K562 (cell line): ENCODE measurements at regions not wholly inside any gene's neighbourhood (a gene's known extent, or its start where the extent isn't known, plus 50 kb on each side); places are given as distances from the start of the nearest gene placed in this dataset.

Source experiments
- ATAC-seq: fragments of 200-7000 bp; cut with Tn5 transposase; 3 replicates; pipeline ENCODE4 v1.9.1; 2020; ENCODE audit warnings: moderate library complexity
- BruUV-seq: library from RNA; stranded (reverse); fragments of 400-500 nt; replicated peaks from 2 replicates; lab custom pipeline; 2021; lab: Mats Ljungman, UMichigan
- CTCF ChIA-PET: fragments of 300-600 bp; formaldehyde crosslinking; extraction: SDS; loops from one replicate; lab custom pipeline; 2021; ENCODE audit warnings: low intra/inter-chr PET ratio; lab: Yijun Ruan, JAX
- POLR2A ChIA-PET: fragments of 300-600, 350-650 bp; sonication (Branson Sonifier 250); formaldehyde crosslinking; extraction: SDS; loops from one replicate; lab custom pipeline; 2021; ENCODE audit warnings: antibody characterized with exemption, inconsistent platforms; lab: Yijun Ruan, JAX
- DNase-seq, 4 experiments: peaks; one replicate each; pipeline versions ENCODE4 v3.0.0 to v3.0.0-alpha.2; 2011 to 2018; ENCODE audit warnings: low spot score in 3 of 4, mixed read lengths in 3 of 4; ENCODE audit errors: extremely low read depth in 1 of 4
- FAIRE-seq: peaks from 2 replicates; lab custom pipeline; 2011; peaks lifted over from hg19 to GRCh38; lab: Jason Lieb, UNC
- H2AFZ ChIP-seq: 2 replicates; pipeline ENCODE4 v1.6.0; 2011; ENCODE audit warnings: low read depth, low read length, control low read depth, inconsistent platforms
- H3K27ac ChIP-seq: fragments of 200-600 bp; 3 replicates; pipeline ENCODE4 v1.8.0; 2011; ENCODE audit warnings: low read depth, mild to moderate bottlenecking, control low read depth, inconsistent platforms, low read length, moderate library complexity, mixed read lengths; ENCODE audit errors: extremely low read depth
- H3K27me3 ChIP-seq, 2 experiments: fragments of 300-600 bp in 1 of 2; 2 replicates in 1 of 2; 3 replicates in 1 of 2; pipeline versions ENCODE4 v1.6.0 to v1.8.0; 2011; ENCODE audit warnings: inconsistent platforms in 2 of 2, low read length in 2 of 2, mild to moderate bottlenecking in 1 of 2, mixed read lengths in 1 of 2, moderate library complexity in 1 of 2; ENCODE audit not compliant: control insufficient read depth in 2 of 2, insufficient read depth in 2 of 2
- H3K36me3 ChIP-seq: fragments of 300-600 bp; 3 replicates; pipeline ENCODE4 v1.8.0; 2011; ENCODE audit warnings: mild to moderate bottlenecking, low read length, inconsistent platforms; ENCODE audit not compliant: control insufficient read depth, insufficient read depth
- H3K4me1 ChIP-seq, 2 experiments: fragments of 200-600 bp in 1 of 2; replicated peaks in 1 of 2; 2 replicates in 1 of 2; 3 replicates in 1 of 2; pipeline versions ENCODE4 v1.5.1 to v1.8.0; 2011; ENCODE audit warnings: inconsistent platforms in 2 of 2, low read length in 2 of 2, mild to moderate bottlenecking in 1 of 2, mixed read lengths in 1 of 2, moderate library complexity in 1 of 2; ENCODE audit not compliant: control insufficient read depth in 2 of 2, insufficient read depth in 2 of 2
- H3K4me2 ChIP-seq: 2 replicates; pipeline ENCODE4 v1.6.1; 2011; ENCODE audit warnings: low read length, control low read depth, inconsistent platforms, mixed read lengths; ENCODE audit not compliant: insufficient read depth
- H3K4me3 ChIP-seq: fragments of 200-600 bp; sonication (generic), shearing (Covaris generic); 2 replicates; pipeline ENCODE4 v1.5.1; 2016; ENCODE audit warnings: control low read depth, inconsistent platforms
- H3K79me2 ChIP-seq: fragments of 200-600 bp; 3 replicates; pipeline ENCODE4 v1.8.0; 2011; ENCODE audit warnings: low read length, inconsistent platforms; ENCODE audit not compliant: control insufficient read depth, insufficient read depth
- H3K9ac ChIP-seq, 2 experiments: 2 replicates each; pipeline versions ENCODE4 v1.6.0 to v1.6.1; 2011; ENCODE audit warnings: low read depth in 2 of 2, low read length in 2 of 2, control low read depth in 1 of 2, inconsistent platforms in 1 of 2, mild to moderate bottlenecking in 1 of 2, mixed read lengths in 1 of 2; ENCODE audit not compliant: insufficient read depth in 1 of 2
- H3K9me1 ChIP-seq: one replicate; pipeline ENCODE4 v1.6.0; 2011; ENCODE audit warnings: inconsistent platforms, mild to moderate bottlenecking, low read length, moderate library complexity; ENCODE audit not compliant: control insufficient read depth, insufficient read depth
- H3K9me3 ChIP-seq: replicated peaks from 2 replicates; pipeline ENCODE4 v1.5.1; 2011; ENCODE audit warnings: low read depth, low read length, inconsistent platforms; ENCODE audit not compliant: control insufficient read depth, insufficient read depth
- H4K20me1 ChIP-seq: replicated peaks from 2 replicates; pipeline ENCODE4 v1.6.1; 2011; ENCODE audit warnings: low read length, inconsistent platforms, mixed read lengths; ENCODE audit not compliant: control insufficient read depth, insufficient read depth
- EGR1 ChIP-seq: fragments of 450-650 bp; conservative IDR thresholded peaks from 2 replicates; pipeline ENCODE4 v1.6.1; 2017; ENCODE audit warnings: mild to moderate bottlenecking
- GTF2E2 ChIP-seq: fragments of 200-800 bp; sonication (Bioruptor generic); IDR thresholded peaks from 2 replicates; pipeline ENCODE4 v1.6.1; 2016; ENCODE audit warnings: missing genetic modification characterization, missing compliant biosample characterization
- KLF1 ChIP-seq: fragments of 450-650 bp; IDR thresholded peaks from 2 replicates; pipeline ENCODE4 v1.6.1; 2016; ENCODE audit warnings: missing genetic modification characterization, missing compliant biosample characterization
- NFE2L1 ChIP-seq: fragments of 450-650 bp; IDR thresholded peaks from 2 replicates; pipeline ENCODE4 v1.6.1; 2016; ENCODE audit warnings: missing genetic modification characterization, low read depth, mild to moderate bottlenecking, missing compliant biosample characterization, moderate library complexity, borderline replicate concordance
- NFXL1 ChIP-seq: fragments of 450-650 bp; formaldehyde crosslinking; IDR thresholded peaks from 2 replicates; pipeline ENCODE4 v1.4.0; 2021; ENCODE audit warnings: mild to moderate bottlenecking
- PHB2 ChIP-seq: fragments of 450-650 bp; IDR thresholded peaks from 2 replicates; pipeline ENCODE4 v1.6.1; 2017; ENCODE audit warnings: low read depth
- POLR2G ChIP-seq: fragments of 200-400 bp; formaldehyde crosslinking; IDR thresholded peaks from 2 replicates; pipeline ENCODE4 v1.6.1; 2017; ENCODE audit warnings: low read depth, mild to moderate bottlenecking, antibody characterized with exemption, low read length, moderate library complexity
- XRCC4 ChIP-seq: IDR thresholded peaks from one replicate; pipeline ENCODE4 v1.6.1; 2011; ENCODE audit not compliant: insufficient read depth, insufficient read length; ENCODE audit errors: extremely low read depth
- ZBTB7A ChIP-seq: IDR thresholded peaks from 2 replicates; pipeline ENCODE4 v1.6.1; 2011; ENCODE audit warnings: low read depth, mild to moderate bottlenecking, low read length, moderate library complexity, borderline replicate concordance; ENCODE audit not compliant: control insufficient read depth
- ZNF146 ChIP-seq: IDR thresholded peaks from one replicate; pipeline ENCODE4 v1.6.1; 2018; ENCODE audit warnings: missing compliant biosample characterization; ENCODE audit not compliant: unreplicated experiment
- ZNF224 ChIP-seq: sonication (generic); formaldehyde crosslinking; IDR thresholded peaks from 2 replicates; pipeline ENCODE4 v1.8.0; 2022; ENCODE audit warnings: mild to moderate bottlenecking, missing genetic modification reagents
- WGBS: fragments of 100-300 bp; shearing (Covaris generic); methylation state at CpG from one replicate; pipeline ENCODE4 v1.1.6; 2016; ENCODE audit warnings: low coverage, mixed read lengths; ENCODE audit not compliant: insufficient coverage; ENCODE audit errors: missing lambda C conversion rate; 5-methylcytosine and 5-hydroxymethylcytosine counted together
- in situ Hi-C: fragments of 300-500 bp; cut with MboI; formaldehyde crosslinking; loops from 4 replicates; pipeline ENCODE4 v1.15.0; 2018; ENCODE audit warnings: inconsistent platforms, mixed read lengths
- intact Hi-C: fragments of 100-400 bp; cut with micrococcal nuclease; formaldehyde crosslinking; loops from 2 replicates; pipeline ENCODE4 v1.14.2; 2022
- TF ChIP-seq, protein P1 (sequence below): fragments of 250-450 bp; sonication (Bioruptor Pico); IDR thresholded peaks from 2 replicates; pipeline ENCODE4 v1.4.0; 2020
- TF ChIP-seq, protein P2 (sequence below): sonication (generic); formaldehyde crosslinking; IDR thresholded peaks from 2 replicates; pipeline ENCODE4 v1.8.1; 2023; ENCODE audit warnings: mild to moderate bottlenecking, missing genetic modification reagents

DNA sequence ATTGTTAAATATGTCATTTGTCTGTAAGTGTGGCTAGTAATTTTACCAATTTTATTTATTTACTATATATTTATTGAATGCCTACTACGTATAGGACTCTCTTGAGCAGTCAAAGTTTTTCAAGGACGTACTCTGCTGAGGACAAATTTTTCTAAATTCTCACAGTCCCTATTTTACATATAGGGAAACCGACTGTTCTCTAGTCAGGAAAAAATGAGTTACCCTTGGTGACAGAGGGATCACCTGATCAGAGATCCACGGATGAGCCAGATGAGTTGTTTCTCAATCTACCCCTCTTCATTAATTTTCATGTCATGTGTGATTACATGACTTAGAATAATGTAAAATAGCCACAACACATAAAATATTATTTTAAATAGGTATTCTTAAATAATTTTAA, 96.2 kb upstream of the SLC38A2 start (continued):
- TF ChIP-seq, protein P1, sequence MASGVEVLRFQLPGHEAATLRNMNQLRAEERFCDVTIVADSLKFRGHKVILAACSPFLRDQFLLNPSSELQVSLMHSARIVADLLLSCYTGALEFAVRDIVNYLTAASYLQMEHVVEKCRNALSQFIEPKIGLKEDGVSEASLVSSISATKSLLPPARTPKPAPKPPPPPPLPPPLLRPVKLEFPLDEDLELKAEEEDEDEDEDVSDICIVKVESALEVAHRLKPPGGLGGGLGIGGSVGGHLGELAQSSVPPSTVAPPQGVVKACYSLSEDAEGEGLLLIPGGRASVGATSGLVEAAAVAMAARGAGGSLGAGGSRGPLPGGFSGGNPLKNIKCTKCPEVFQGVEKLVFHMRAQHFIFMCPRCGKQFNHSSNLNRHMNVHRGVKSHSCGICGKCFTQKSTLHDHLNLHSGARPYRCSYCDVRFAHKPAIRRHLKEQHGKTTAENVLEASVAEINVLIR (CRISPR knock-in tag): no peak
- TF ChIP-seq ZNF146 (CRISPR knock-in tag) (no peak), GTF2E2 (tag) (no peak), EGR1 (no peak)

DNA sequence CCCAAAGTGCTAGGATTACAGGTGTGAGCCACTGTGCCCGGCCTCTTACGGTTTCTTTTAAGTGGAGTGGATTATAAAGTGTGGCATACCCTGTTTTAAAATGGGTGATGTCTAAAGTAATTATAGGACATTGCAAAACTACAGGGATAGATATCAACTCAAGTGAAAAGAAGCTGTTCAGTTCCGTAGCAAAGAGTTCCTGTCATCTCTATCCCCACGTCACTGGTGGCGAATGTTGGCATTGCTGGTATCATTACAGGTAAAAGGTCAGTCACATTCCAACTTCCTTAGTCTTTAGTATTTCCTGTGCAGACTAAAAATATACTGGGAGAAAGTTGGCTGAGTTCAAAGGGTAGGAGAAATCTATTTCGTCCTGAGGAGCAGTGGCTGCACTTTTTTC, 95.6 kb upstream of the SLC38A2 start:
- H3K9me1 ChIP-seq: no peaks in the 10 kb centered on the region
- intact Hi-C loops: no loop called here
- H2AFZ ChIP-seq: no peak overlapping the region
- H3K4me1 ChIP-seq: peaks cover 0 to 12% of the 10 kb centered on the region in 2 experiments; a peak in 3 of 5 replicates
- no peaks in the 10 kb centered on the region for H3K9me3 ChIP-seq
- no peaks in the 10 kb centered on the region for H3K79me2 ChIP-seq
- no peak for FAIRE-seq
- H3K4me3 ChIP-seq: no peak overlapping the region
- in situ Hi-C loops: no loop called here
- ChIA-PET POLR2A (no interaction called here), CTCF (no interaction called here)
- 72% methylated on average over 6 of the region's 6 CpGs for WGBS
- no peak for ATAC-seq
- H3K9ac ChIP-seq: no peak overlapping the region
- no peaks in the 10 kb centered on the region for H3K36me3 ChIP-seq
- no peak overlapping the region for H3K27ac ChIP-seq
- no TSS peak for BruUV-seq
- H3K4me2 ChIP-seq: no peak overlapping the region
- no peaks in the 10 kb centered on the region for H4K20me1 ChIP-seq
- no peaks in the 10 kb centered on the region for H3K27me3 ChIP-seq
- DNase-seq: no peak
- TF ChIP-seq NFXL1 (no peak), POLR2G (no peak), XRCC4 (no peak), ZBTB7A (no peak), ZNF224 (CRISPR knock-in tag) (no peak), NFE2L1 (no peak), KLF1 (tag) (no peak), PHB2 (no peak)
- TF ChIP-seq, protein P2, sequence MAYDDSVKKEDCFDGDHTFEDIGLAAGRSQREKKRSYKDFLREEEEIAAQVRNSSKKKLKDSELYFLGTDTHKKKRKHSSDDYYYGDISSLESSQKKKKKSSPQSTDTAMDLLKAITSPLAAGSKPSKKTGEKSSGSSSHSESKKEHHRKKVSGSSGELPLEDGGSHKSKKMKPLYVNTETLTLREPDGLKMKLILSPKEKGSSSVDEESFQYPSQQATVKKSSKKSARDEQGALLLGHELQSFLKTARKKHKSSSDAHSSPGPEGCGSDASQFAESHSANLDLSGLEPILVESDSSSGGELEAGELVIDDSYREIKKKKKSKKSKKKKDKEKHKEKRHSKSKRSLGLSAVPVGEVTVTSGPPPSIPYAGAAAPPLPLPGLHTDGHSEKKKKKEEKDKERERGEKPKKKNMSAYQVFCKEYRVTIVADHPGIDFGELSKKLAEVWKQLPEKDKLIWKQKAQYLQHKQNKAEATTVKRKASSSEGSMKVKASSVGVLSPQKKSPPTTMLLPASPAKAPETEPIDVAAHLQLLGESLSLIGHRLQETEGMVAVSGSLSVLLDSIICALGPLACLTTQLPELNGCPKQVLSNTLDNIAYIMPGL (CRISPR knock-in tag): no peak
